Fibroblast of lung (primary cell): ENCODE measurements at regions not wholly inside any gene's neighbourhood (a gene's known extent, or its start where the extent isn't known, plus 50 kb on each side); places are given as distances from the start of the nearest gene placed in this dataset.

Experiments used
- CTCF ChIP-seq, 2 donors: IDR thresholded peaks in 1 of 2; conservative IDR thresholded peaks in 1 of 2; 1 replicate in 1 of 2; 2 replicates in 1 of 2; pipeline ENCODE4 v1.5.1; 2011 to 2012; ENCODE audit warnings: low read length in 2 of 2, control low read depth in 1 of 2, inconsistent platforms in 1 of 2, low read depth in 1 of 2, mild to moderate bottlenecking in 1 of 2
- EZH2 ChIP-seq: IDR thresholded peaks from 2 replicates; pipeline ENCODE4 v1.5.1; 2012; ENCODE audit warnings: low read length, control low read depth, mild to moderate bottlenecking; ENCODE audit errors: missing control alignments

- no peak for TF ChIP-seq CTCF (conservative IDR thresholded peaks at IDR 0.05 in 1 of 2, IDR thresholded peaks at IDR 0.05 in 1 of 2; ENCODE audit: low read depth in 1 of 2, low read length in 2 of 2)
- TF ChIP-seq EZH2: no peak
These were observed 202.8 kb downstream of the AUH start for GRCh38 chr9:91158946-91159345.
